ENCODE measurements at regions not wholly inside any gene's neighbourhood (a gene's known extent, or its start where the extent isn't known, plus 50 kb on each side); places are given as distances from the start of the nearest gene placed in this dataset.

DNA sequence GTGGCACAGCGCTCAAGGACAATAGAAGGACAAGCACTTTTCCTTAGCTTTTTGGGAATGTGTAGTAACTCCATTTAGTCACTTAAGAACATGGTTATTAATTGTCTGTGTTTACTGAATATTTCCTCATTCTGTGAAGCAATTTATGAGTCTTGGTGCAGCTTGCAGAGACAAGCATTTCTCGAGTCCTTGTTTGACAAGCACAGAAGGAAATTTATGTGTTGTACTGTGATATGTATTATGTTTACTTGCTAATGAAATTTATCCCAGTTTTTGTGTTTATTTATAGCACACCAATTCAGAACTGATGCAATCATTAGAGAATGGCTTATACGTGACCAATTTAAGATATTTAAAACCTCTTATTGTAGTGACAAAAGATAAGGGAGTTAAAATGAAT lies 168.6 kb downstream of the PRELID2 start:
- TF ChIP-seq, protein P1, sequence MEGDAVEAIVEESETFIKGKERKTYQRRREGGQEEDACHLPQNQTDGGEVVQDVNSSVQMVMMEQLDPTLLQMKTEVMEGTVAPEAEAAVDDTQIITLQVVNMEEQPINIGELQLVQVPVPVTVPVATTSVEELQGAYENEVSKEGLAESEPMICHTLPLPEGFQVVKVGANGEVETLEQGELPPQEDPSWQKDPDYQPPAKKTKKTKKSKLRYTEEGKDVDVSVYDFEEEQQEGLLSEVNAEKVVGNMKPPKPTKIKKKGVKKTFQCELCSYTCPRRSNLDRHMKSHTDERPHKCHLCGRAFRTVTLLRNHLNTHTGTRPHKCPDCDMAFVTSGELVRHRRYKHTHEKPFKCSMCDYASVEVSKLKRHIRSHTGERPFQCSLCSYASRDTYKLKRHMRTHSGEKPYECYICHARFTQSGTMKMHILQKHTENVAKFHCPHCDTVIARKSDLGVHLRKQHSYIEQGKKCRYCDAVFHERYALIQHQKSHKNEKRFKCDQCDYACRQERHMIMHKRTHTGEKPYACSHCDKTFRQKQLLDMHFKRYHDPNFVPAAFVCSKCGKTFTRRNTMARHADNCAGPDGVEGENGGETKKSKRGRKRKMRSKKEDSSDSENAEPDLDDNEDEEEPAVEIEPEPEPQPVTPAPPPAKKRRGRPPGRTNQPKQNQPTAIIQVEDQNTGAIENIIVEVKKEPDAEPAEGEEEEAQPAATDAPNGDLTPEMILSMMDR (conservative IDR thresholded peaks at IDR 0.05; ENCODE audit: low read depth, low read length): no peak
- no peak for TF ChIP-seq EZH2 (IDR thresholded peaks at IDR 0.05; ENCODE audit: borderline replicate concordance, low read depth, low read length, poor library complexity, severe bottlenecking)

Measured in A673 (cell line).